ENCODE measurements at regions not wholly inside any gene's neighbourhood (a gene's known extent, or its start where the extent isn't known, plus 50 kb on each side); places are given as distances from the start of the nearest gene placed in this dataset.

DNA sequence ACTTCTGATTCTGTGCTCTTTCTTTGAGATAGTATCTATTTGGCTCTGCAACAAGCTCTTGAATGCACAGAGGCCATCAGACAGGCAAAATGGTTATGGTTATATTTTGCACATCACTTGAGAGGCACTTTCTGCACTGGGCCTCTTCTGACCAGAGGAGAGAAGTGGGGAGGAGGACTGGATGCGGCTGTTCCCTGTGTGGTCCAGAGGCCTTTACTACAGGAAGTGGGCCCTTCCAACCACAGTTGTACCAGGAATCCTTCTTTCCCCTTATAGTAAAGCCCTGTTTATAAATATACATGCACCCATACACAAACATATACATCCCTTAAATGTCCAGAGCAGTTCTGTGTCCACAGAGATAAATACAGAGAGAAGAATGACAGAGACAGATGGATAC, 182.7 kb upstream of the HHIP start:
- H3K9me3 ChIP-seq: no peaks in the 10 kb centered on the region
- H3K4me1 ChIP-seq: no peaks in the 10 kb centered on the region
- no peak overlapping the region for H3K4me3 ChIP-seq (ENCODE audit: low read depth, low read length)
- TF ChIP-seq, protein P1, sequence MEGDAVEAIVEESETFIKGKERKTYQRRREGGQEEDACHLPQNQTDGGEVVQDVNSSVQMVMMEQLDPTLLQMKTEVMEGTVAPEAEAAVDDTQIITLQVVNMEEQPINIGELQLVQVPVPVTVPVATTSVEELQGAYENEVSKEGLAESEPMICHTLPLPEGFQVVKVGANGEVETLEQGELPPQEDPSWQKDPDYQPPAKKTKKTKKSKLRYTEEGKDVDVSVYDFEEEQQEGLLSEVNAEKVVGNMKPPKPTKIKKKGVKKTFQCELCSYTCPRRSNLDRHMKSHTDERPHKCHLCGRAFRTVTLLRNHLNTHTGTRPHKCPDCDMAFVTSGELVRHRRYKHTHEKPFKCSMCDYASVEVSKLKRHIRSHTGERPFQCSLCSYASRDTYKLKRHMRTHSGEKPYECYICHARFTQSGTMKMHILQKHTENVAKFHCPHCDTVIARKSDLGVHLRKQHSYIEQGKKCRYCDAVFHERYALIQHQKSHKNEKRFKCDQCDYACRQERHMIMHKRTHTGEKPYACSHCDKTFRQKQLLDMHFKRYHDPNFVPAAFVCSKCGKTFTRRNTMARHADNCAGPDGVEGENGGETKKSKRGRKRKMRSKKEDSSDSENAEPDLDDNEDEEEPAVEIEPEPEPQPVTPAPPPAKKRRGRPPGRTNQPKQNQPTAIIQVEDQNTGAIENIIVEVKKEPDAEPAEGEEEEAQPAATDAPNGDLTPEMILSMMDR (IDR thresholded peaks at IDR 0.05; ENCODE audit: low read depth, low read length): no peak
- H3K36me3 ChIP-seq: no peaks in the 10 kb centered on the region
- no peaks in the 10 kb centered on the region for H3K27me3 ChIP-seq
- DNase-seq: no peak

DNA sequence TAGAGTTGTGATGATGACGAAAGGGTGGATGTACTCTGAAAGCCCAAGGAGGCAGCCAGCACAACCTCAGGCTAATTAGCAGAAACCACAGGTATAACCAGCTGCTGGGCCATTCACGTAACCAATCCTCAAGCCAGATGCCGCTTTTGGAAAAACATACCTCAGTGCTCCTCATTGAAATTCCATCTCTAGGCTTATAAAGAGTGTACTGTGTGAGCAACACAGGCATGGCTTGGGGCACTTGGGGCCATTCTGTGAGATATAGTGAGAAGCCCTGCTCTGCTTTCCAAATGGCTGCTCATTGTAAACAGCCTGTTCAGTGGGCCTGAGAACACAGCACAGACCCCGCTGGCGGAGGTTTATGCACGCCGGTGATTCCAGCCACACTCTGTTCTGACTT, 182.1 kb upstream of the HHIP start:
- H3K36me3 ChIP-seq: no peaks in the 10 kb centered on the region
- no peaks in the 10 kb centered on the region for H3K9me3 ChIP-seq
- no peaks in the 10 kb centered on the region for H3K27me3 ChIP-seq
- no peaks in the 10 kb centered on the region for H3K4me1 ChIP-seq
- DNase-seq: no peak
- H3K4me3 ChIP-seq (ENCODE audit: low read depth, low read length): no peak overlapping the region
- TF ChIP-seq, protein P1 (IDR thresholded peaks at IDR 0.05; ENCODE audit: low read depth, low read length): no peak

DNA sequence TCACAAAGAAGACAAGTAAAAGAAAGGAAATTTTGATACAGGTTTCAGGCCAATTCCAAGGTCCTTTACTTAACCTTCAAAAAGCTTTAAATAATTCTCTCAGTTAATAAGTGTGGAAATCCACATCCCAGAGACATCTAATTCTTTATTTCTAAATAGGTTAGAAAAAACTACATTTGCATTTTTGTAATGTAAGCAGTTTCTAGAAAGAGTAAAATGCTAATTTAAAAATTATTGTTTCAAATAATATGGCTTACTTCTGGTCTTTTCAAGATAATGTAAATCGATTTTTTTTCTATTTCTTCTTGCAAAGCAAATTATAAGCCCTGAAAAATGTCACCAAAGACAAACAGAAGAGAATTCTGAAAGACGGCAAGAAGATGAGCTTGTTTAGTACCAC, 180.4 kb upstream of the HHIP start:
- H3K9me3 ChIP-seq: no peaks in the 10 kb centered on the region
- no peaks in the 10 kb centered on the region for H3K36me3 ChIP-seq
- TF ChIP-seq, protein P1 (IDR thresholded peaks at IDR 0.05; ENCODE audit: low read depth, low read length): no peak
- no peaks in the 10 kb centered on the region for H3K27me3 ChIP-seq
- H3K4me3 ChIP-seq (ENCODE audit: low read depth, low read length): no peak overlapping the region
- no peaks in the 10 kb centered on the region for H3K4me1 ChIP-seq
- DNase-seq: no peak

DNA sequence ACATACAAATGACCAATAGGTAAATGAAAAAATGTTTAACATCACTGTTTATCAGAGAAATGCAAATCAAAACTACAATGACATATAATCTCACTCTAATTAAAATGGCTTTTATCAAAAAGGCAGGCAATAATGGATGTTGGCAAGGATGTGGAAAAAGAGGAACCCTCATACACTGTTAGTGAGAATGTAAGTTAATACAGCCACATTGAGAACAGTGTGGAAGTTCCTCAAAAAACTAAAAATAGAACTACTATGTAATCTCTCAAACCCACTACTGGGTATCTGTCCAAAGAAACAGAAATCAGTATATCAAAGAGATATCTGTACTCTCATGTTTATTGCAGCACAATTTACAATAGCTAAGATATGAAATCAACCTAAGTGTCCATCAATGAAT, 165.9 kb upstream of the HHIP start:
- TF ChIP-seq, protein P1 (IDR thresholded peaks at IDR 0.05; ENCODE audit: low read depth, low read length): no peak
- Histone ChIP-seq H3K4me1 (no peaks in the 10 kb centered on the region), H3K27me3 (no peaks in the 10 kb centered on the region), H3K36me3 (no peaks in the 10 kb centered on the region), H3K9me3 (no peaks in the 10 kb centered on the region), H3K4me3 (ENCODE audit: low read depth, low read length) (no peak overlapping the region)
- DNase-seq: no peak

DNA sequence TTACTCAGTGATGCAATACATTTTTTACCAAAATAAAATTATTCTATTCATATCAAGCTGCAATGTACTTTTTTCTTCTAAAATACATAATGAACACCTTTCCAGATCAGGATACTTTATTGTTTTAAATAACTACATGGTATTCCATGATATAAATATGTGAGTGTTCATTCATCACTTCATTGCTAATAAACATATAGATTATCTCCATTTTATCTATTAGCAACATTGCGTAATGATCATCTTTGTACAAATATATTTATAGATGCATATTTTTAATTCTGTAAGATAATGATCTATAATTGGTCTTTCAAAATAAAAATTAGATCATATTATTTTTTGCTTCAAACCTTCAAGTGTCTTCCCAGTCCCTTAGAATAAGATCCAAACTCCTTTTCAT, 156.1 kb upstream of the HHIP start:
- no peak overlapping the region for H3K4me3 ChIP-seq (ENCODE audit: low read depth, low read length)
- no peaks in the 10 kb centered on the region for H3K4me1 ChIP-seq
- TF ChIP-seq, protein P1 (IDR thresholded peaks at IDR 0.05; ENCODE audit: low read depth, low read length): no peak
- no peaks in the 10 kb centered on the region for H3K36me3 ChIP-seq
- no peaks in the 10 kb centered on the region for H3K27me3 ChIP-seq
- DNase-seq: no peak
- H3K9me3 ChIP-seq: no peaks in the 10 kb centered on the region

DNA sequence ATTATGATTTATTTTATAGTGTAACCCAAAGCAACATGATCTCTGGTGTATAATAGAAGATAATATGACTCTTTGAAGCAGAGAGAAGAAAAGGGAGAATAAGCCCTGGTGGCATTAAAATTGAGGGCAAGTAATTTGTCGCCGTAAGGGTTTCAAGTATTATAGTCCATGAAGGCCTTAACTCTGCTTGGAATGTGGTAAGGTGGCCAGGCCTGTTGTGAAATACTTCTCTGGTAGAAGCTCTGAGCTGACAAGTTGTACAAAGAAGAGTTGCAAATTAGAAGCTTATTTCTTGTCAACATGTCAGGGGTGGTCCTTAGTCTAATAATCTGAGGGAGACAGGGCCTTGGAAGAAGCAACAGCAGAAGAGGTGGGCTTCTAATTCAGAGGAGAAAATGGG, 151.7 kb upstream of the HHIP start:
- DNase-seq: no peak
- no peaks in the 10 kb centered on the region for H3K9me3 ChIP-seq
- H3K4me1 ChIP-seq: no peaks in the 10 kb centered on the region
- TF ChIP-seq, protein P1 (IDR thresholded peaks at IDR 0.05; ENCODE audit: low read depth, low read length): no peak
- no peaks in the 10 kb centered on the region for H3K36me3 ChIP-seq
- H3K4me3 ChIP-seq (ENCODE audit: low read depth, low read length): no peak overlapping the region
- H3K27me3 ChIP-seq: no peaks in the 10 kb centered on the region

Measured in BE2C (cell line).